ENCODE measurements at regions not wholly inside any gene's neighbourhood (a gene's known extent, or its start where the extent isn't known, plus 50 kb on each side); places are given as distances from the start of the nearest gene placed in this dataset.

DNA sequence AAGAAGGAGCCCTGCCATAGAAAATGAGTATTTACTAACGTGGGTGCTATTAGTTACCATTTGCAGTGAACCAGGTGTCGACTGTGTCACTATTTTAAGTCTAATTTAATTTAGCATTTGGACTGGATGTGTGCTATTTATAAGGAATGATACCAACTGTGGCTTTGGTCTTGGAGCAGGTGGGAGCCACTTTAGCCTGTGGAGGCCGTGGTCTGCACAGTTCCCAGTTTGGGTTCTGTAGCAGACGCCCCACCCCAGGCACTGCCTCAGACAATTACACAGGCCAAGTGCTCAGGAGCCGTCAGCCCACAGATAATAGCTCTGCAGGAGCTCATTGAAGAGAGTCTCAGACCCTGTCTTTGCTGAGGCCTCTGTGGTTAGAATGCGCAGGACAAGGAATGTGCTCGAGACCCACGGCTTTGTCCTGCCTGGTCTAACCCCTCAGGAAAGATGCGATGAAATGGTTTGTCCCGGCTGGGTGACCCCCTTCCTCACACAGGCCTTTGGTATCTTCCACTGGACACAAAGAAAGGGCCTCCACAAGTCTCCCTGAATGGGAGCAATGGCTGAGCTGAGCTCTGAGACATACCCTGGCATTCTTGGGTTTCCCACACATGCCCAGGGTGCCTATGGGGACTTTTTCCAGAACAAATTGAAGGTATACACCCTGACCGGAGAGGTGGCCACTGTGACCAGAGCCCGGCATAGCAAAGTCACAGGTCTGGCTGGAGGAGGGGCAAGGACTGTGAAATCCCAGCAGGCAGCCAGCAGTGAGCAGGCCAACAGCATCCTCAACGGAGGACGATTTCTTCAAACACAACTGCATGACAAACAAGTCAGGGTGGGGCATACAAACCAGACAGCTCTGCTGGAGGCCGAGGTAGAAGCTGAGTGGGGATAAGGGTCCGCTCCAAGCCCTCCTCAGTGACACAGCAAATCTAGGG lies 251.2 kb downstream of the ARHGAP12 start:
- H3K27ac ChIP-seq (ENCODE audit: low read depth, low read length): no peak overlapping the region
- peaks cover 6% of the 10 kb centered on the region; the same call in 1 of the 2 replicates for H3K9me3 ChIP-seq (ENCODE audit: control insufficient read depth, insufficient read depth, low read length)
- H4K20me1 ChIP-seq (ENCODE audit: control insufficient read depth, insufficient read depth, low read depth, low read length): no peaks in the 10 kb centered on the region
- H3K36me3 ChIP-seq (ENCODE audit: control insufficient read depth, low read length): no peaks in the 10 kb centered on the region
- H3K79me2 ChIP-seq (ENCODE audit: control insufficient read depth, low read length): no peaks in the 10 kb centered on the region
- H3F3A ChIP-seq (ENCODE audit: control insufficient read depth, insufficient read depth): no peaks in the 10 kb centered on the region
- H3K4me2 ChIP-seq (ENCODE audit: low read length): no peak overlapping the region
- H3K4me1 ChIP-seq (ENCODE audit: control insufficient read depth, low read length): no peaks in the 10 kb centered on the region
- H3K4me3 ChIP-seq (ENCODE audit: low read length): no peak overlapping the region
- TF ChIP-seq EZH2phosphoT487 (IDR thresholded peaks at IDR 0.05; ENCODE audit: borderline replicate concordance, low read length): no peak
- TF ChIP-seq, protein P1, sequence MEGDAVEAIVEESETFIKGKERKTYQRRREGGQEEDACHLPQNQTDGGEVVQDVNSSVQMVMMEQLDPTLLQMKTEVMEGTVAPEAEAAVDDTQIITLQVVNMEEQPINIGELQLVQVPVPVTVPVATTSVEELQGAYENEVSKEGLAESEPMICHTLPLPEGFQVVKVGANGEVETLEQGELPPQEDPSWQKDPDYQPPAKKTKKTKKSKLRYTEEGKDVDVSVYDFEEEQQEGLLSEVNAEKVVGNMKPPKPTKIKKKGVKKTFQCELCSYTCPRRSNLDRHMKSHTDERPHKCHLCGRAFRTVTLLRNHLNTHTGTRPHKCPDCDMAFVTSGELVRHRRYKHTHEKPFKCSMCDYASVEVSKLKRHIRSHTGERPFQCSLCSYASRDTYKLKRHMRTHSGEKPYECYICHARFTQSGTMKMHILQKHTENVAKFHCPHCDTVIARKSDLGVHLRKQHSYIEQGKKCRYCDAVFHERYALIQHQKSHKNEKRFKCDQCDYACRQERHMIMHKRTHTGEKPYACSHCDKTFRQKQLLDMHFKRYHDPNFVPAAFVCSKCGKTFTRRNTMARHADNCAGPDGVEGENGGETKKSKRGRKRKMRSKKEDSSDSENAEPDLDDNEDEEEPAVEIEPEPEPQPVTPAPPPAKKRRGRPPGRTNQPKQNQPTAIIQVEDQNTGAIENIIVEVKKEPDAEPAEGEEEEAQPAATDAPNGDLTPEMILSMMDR (IDR thresholded peaks at IDR 0.05; ENCODE audit: low read depth, low read length, poor library complexity, severe bottlenecking): no peak
- H3K27me3 ChIP-seq (ENCODE audit: control insufficient read depth, low read length): no peaks in the 10 kb centered on the region
- H3K9me2 ChIP-seq (replicated peaks; ENCODE audit: control insufficient read depth, low read length): no peaks in the 10 kb centered on the region

DNA sequence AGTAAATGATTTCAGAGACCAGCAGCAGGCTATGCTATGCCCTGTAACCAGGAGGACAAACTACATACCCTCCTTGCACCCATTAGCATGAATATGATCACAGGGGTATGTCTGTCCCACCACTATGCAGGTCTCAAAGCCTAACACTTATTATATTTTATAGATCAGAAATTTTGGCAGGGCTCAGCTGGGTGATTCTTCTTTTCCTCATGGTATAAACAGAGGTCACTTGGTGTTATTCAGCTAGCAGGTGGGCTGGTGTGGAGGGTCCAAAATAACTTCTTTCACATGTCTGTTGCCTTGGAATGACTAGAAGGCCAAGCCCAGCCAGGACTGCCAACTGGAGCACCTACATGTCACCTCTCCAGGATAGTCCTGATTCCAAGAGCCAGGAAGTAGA lies 252.9 kb downstream of the ARHGAP12 start:
- Histone ChIP-seq H3K9me3 (ENCODE audit: control insufficient read depth, insufficient read depth, low read length) (no peaks in the 10 kb centered on the region), H3K79me2 (ENCODE audit: control insufficient read depth, low read length) (no peaks in the 10 kb centered on the region), H3K36me3 (ENCODE audit: control insufficient read depth, low read length) (no peaks in the 10 kb centered on the region), H3K9me2 (replicated peaks; ENCODE audit: control insufficient read depth, low read length) (no peaks in the 10 kb centered on the region), H3K27me3 (ENCODE audit: control insufficient read depth, low read length) (no peaks in the 10 kb centered on the region), H3K4me1 (ENCODE audit: control insufficient read depth, low read length) (no peaks in the 10 kb centered on the region), H4K20me1 (ENCODE audit: control insufficient read depth, insufficient read depth, low read depth, low read length) (no peaks in the 10 kb centered on the region), H3K27ac (ENCODE audit: low read depth, low read length) (no peak overlapping the region), H3F3A (ENCODE audit: control insufficient read depth, insufficient read depth) (no peaks in the 10 kb centered on the region), H3K4me3 (ENCODE audit: low read length) (no peak overlapping the region), H3K4me2 (ENCODE audit: low read length) (no peak overlapping the region)
- TF ChIP-seq EZH2phosphoT487 (IDR thresholded peaks at IDR 0.05; ENCODE audit: borderline replicate concordance, low read length): no peak
- TF ChIP-seq, protein P1 (IDR thresholded peaks at IDR 0.05; ENCODE audit: low read depth, low read length, poor library complexity, severe bottlenecking): no peak

DNA sequence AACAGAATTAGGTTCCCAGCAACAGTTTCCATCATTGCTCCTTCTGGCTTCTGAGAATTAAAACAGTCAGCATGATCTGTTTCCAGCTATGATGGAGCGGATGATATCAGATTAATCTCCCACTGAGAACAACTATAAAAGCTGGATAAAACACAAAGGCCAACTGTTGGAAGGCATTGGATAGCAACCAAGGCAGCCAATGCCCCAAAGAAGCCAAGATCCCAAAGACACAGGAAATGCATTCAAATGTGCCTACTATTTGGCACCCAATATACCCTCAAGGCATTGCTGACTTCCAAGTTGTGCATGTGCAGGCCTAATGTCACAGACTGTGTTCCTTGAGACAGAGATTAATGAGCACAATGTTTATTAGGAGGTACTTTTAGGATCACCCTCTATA lies 259.3 kb downstream of the ARHGAP12 start:
- H3K4me1 ChIP-seq (ENCODE audit: control insufficient read depth, low read length): no peaks in the 10 kb centered on the region
- H3K27ac ChIP-seq (ENCODE audit: low read depth, low read length): no peak overlapping the region
- H3K4me2 ChIP-seq (ENCODE audit: low read length): no peak overlapping the region
- H3K9me2 ChIP-seq (replicated peaks; ENCODE audit: control insufficient read depth, low read length): no peaks in the 10 kb centered on the region
- no peaks in the 10 kb centered on the region for H3K9me3 ChIP-seq (ENCODE audit: control insufficient read depth, insufficient read depth, low read length)
- H3K79me2 ChIP-seq (ENCODE audit: control insufficient read depth, low read length): no peaks in the 10 kb centered on the region
- TF ChIP-seq, protein P1 (IDR thresholded peaks at IDR 0.05; ENCODE audit: low read depth, low read length, poor library complexity, severe bottlenecking): no peak
- no peak for TF ChIP-seq EZH2phosphoT487 (IDR thresholded peaks at IDR 0.05; ENCODE audit: borderline replicate concordance, low read length)
- no peaks in the 10 kb centered on the region for H3F3A ChIP-seq (ENCODE audit: control insufficient read depth, insufficient read depth)
- H3K4me3 ChIP-seq (ENCODE audit: low read length): no peak overlapping the region
- no peaks in the 10 kb centered on the region for H4K20me1 ChIP-seq (ENCODE audit: control insufficient read depth, insufficient read depth, low read depth, low read length)
- H3K27me3 ChIP-seq (ENCODE audit: control insufficient read depth, low read length): peaks cover 4% of the 10 kb centered on the region; the same call in 1 of the 2 replicates
- no peaks in the 10 kb centered on the region for H3K36me3 ChIP-seq (ENCODE audit: control insufficient read depth, low read length)
